GM23248 (cell line): ENCODE measurements at regions not wholly inside any gene's neighbourhood (a gene's known extent, or its start where the extent isn't known, plus 50 kb on each side); places are given as distances from the start of the nearest gene placed in this dataset.

Experiments
- EZH2 ChIP-seq: fragments of 200-600 bp; sonication (generic); IDR thresholded peaks from 2 replicates; pipeline ENCODE4 v1.6.1; 2018; ENCODE audit warnings: antibody characterized with exemption, mild to moderate bottlenecking; ENCODE audit not compliant: insufficient read depth, poor library complexity, severe bottlenecking
- EZH2phosphoT487 ChIP-seq: fragments of 200-600 bp; sonication (generic); IDR thresholded peaks from 2 replicates; pipeline ENCODE4 v1.6.1; 2018; ENCODE audit warnings: antibody characterized with exemption, moderate library complexity, mild to moderate bottlenecking, low read depth; ENCODE audit not compliant: insufficient read depth

GRCh38 chr13:60663788-60664187 lies 266.8 kb downstream of the TDRD3 start:
- TF ChIP-seq EZH2 (no peak), EZH2phosphoT487 (no peak)
